HCT116 (cell line): ENCODE measurements at regions not wholly inside any gene's neighbourhood (a gene's known extent, or its start where the extent isn't known, plus 50 kb on each side); places are given as distances from the start of the nearest gene placed in this dataset.

ENCODE experiments used
- ATAC-seq: fragments of 200-7000 bp; cut with Tn5 transposase; 2 replicates; pipeline ENCODE4 v1.9.1; 2020; ENCODE audit warnings: mild to moderate bottlenecking, moderate library complexity
- BruUV-seq: library from RNA; stranded (reverse); fragments of 400-500 nt; replicated peaks from 2 replicates; lab custom pipeline; 2021; lab: Mats Ljungman, UMichigan
- CTCF ChIA-PET: fragments of 300-600 bp; sonication (Branson Sonifier 250); formaldehyde crosslinking; loops from one replicate; lab custom pipeline; 2021; ENCODE audit warnings: antibody characterized with exemption; lab: Charles Lee
- POLR2A ChIA-PET: fragments of 300-600, 350-600 bp; sonication (Branson Sonifier 250); formaldehyde crosslinking; loops from one replicate; lab custom pipeline; 2021; ENCODE audit warnings: antibody characterized with exemption; lab: Charles Lee
- RAD21 ChIA-PET, 2 experiments: fragments of 300-600 bp; sonication (Branson Sonifier 250); formaldehyde crosslinking; loops; one replicate each; lab custom pipeline; 2023; ENCODE audit warnings: low total read pairs in 2 of 2; ENCODE audit not compliant: uncharacterized antibody in 2 of 2, unreplicated experiment in 2 of 2, low non-redundant PET in 1 of 2; lab: Charles Lee
- DNase-seq: peaks from one replicate; pipeline ENCODE4 v3.0.0-alpha.2; 2010; ENCODE audit warnings: low read depth, low spot score
- H2AFZ ChIP-seq: fragments of 200-600 bp; shearing (Covaris generic), sonication (generic); 2 replicates; pipeline ENCODE4 v1.6.1; 2017; ENCODE audit warnings: low read depth, mixed run types, mixed read lengths, antibody characterized with exemption, low read length; ENCODE audit not compliant: poor library complexity, severe bottlenecking
- H3K27ac ChIP-seq: 2 replicates; pipeline ENCODE4 v1.5.1; 2012; ENCODE audit warnings: low read depth, low read length
- H3K27me3 ChIP-seq: fragments of 200-600 bp; sonication (generic); 2 replicates; pipeline ENCODE4 v1.6.1; 2016; ENCODE audit warnings: mixed run types, low read length, mixed read lengths; ENCODE audit not compliant: insufficient read depth
- H3K36me3 ChIP-seq, 2 experiments: fragments of 200-500 bp in 1 of 2; fragments of 200-600 bp in 1 of 2; sonication (Bioruptor generic) in 1 of 2; sonication (generic) in 1 of 2; 2 replicates each; pipeline versions ENCODE4 v1.5.1 to v1.6.1; 2014 to 2016; ENCODE audit warnings: low read length in 2 of 2, inconsistent platforms in 1 of 2, mixed read lengths in 1 of 2, mixed run types in 1 of 2; ENCODE audit not compliant: insufficient read depth in 2 of 2, control insufficient read depth in 1 of 2
- H3K4me1 ChIP-seq, 2 experiments: fragments of 200-600 bp in 1 of 2; sonication (generic) in 1 of 2; 2 replicates each; pipeline versions ENCODE4 v1.5.1 to v1.6.1; 2012 to 2017; ENCODE audit warnings: low read length in 2 of 2, inconsistent platforms in 1 of 2, mild to moderate bottlenecking in 1 of 2, mixed read lengths in 1 of 2, mixed run types in 1 of 2, moderate library complexity in 1 of 2; ENCODE audit not compliant: insufficient read depth in 2 of 2, control insufficient read depth in 1 of 2
- H3K4me2 ChIP-seq: fragments of 200-600 bp; sonication (generic); 2 replicates; pipeline ENCODE4 v1.6.1; 2017; ENCODE audit warnings: mixed run types, low read length, mixed read lengths
- H3K4me3 ChIP-seq, 2 experiments: fragments of 200-600 bp in 1 of 2; sonication (generic) in 1 of 2; replicated peaks in 1 of 2; 2 replicates each; pipeline ENCODE4 v1.5.1; 2011 to 2016; ENCODE audit warnings: low read length in 2 of 2, control low read depth in 1 of 2, low read depth in 1 of 2, mild to moderate bottlenecking in 1 of 2, mixed read lengths in 1 of 2, mixed run types in 1 of 2
- H3K79me2 ChIP-seq: fragments of 200-600 bp; sonication (generic); 2 replicates; pipeline ENCODE4 v1.6.1; 2017; ENCODE audit warnings: mild to moderate bottlenecking, mixed run types, low read length, moderate library complexity, mixed read lengths; ENCODE audit not compliant: insufficient read depth
- H3K9ac ChIP-seq: fragments of 200-600 bp; sonication (generic); 2 replicates; pipeline ENCODE4 v1.6.1; 2016; ENCODE audit warnings: low read length, mixed read lengths
- H3K9me2 ChIP-seq: fragments of 200-600 bp; sonication (generic), shearing (Covaris generic); 2 replicates; pipeline ENCODE4 v1.6.1; 2017; ENCODE audit warnings: mixed run types, mild to moderate bottlenecking, moderate library complexity; ENCODE audit not compliant: insufficient read depth
- H3K9me3 ChIP-seq, 2 experiments: fragments of 200-500 bp in 1 of 2; fragments of 200-600 bp in 1 of 2; sonication (Bioruptor generic) in 1 of 2; sonication (generic) in 1 of 2; 2 replicates each; pipeline ENCODE4 v1.6.1; 2014 to 2017; ENCODE audit warnings: low read length in 2 of 2, mixed read lengths in 2 of 2, inconsistent platforms in 1 of 2, low read depth in 1 of 2, mild to moderate bottlenecking in 1 of 2, mixed run types in 1 of 2, moderate library complexity in 1 of 2; ENCODE audit not compliant: control insufficient read depth in 1 of 2, insufficient read depth in 1 of 2
- H4K20me1 ChIP-seq: fragments of 200-600 bp; sonication (generic), shearing (Covaris generic); 2 replicates; pipeline ENCODE4 v1.6.1; 2017; ENCODE audit warnings: mixed run types, mild to moderate bottlenecking, moderate library complexity; ENCODE audit not compliant: insufficient read depth
- ATF3 ChIP-seq: IDR thresholded peaks from 2 replicates; pipeline ENCODE4 v1.6.1; 2012
- CBX3 ChIP-seq: IDR thresholded peaks from 2 replicates; pipeline ENCODE4 v1.6.1; 2012; ENCODE audit warnings: low read depth
- ELF1 ChIP-seq: IDR thresholded peaks from 2 replicates; pipeline ENCODE4 v1.6.1; 2012; ENCODE audit warnings: low read depth, borderline replicate concordance
- REST ChIP-seq: IDR thresholded peaks from 2 replicates; pipeline ENCODE4 v1.6.1; 2012; ENCODE audit warnings: low read depth
- SP1 ChIP-seq: IDR thresholded peaks from 2 replicates; pipeline ENCODE4 v1.6.1; 2012; ENCODE audit warnings: low read depth
- TCF7L2 ChIP-seq: IDR thresholded peaks from 2 replicates; pipeline ENCODE4 v1.7.0; 2011; ENCODE audit warnings: borderline replicate concordance, inconsistent platforms; ENCODE audit not compliant: insufficient read depth, insufficient read length; ENCODE audit errors: extremely low read depth
- ZBTB33 ChIP-seq: IDR thresholded peaks from 2 replicates; pipeline ENCODE4 v1.6.1; 2011; ENCODE audit warnings: mild to moderate bottlenecking, low read length, moderate library complexity; ENCODE audit not compliant: insufficient replicate concordance; ENCODE audit errors: extremely low read depth
- ZFX ChIP-seq: fragments of 450-650 bp; IDR thresholded peaks from 2 replicates; pipeline ENCODE4 v1.6.1; 2017
- ZNF274 ChIP-seq: fragments of 200-500 bp; sonication (Bioruptor generic); IDR thresholded peaks from 2 replicates; pipeline ENCODE4 v1.6.1; 2014; ENCODE audit warnings: mild to moderate bottlenecking, low read depth, low read length, inconsistent platforms
- intact Hi-C: fragments of 100-400 bp; cut with micrococcal nuclease; formaldehyde crosslinking; loops from 2 replicates; pipeline ENCODE4 v1.10.0; 2022

GRCh38 chr7:35552691-35553090, 142.2 kb downstream of the HERPUD2 start:
- no peaks in the 10 kb centered on the region for H3K9me2 ChIP-seq
- no peaks in the 10 kb centered on the region for H3K79me2 ChIP-seq
- H3K9ac ChIP-seq = no peak overlapping the region
- no peak for DNase-seq
- H3K36me3 ChIP-seq = no peaks in the 10 kb centered on the region
- no peak overlapping the region for H2AFZ ChIP-seq
- H4K20me1 ChIP-seq = no peaks in the 10 kb centered on the region
- intact Hi-C loops = no loop called here
- H3K9me3 ChIP-seq = no peaks in the 10 kb centered on the region
- no peak for ATAC-seq
- BruUV-seq = no TSS peak
- TF ChIP-seq SP1 (no peak), ZFX (no peak), ZNF274 (no peak), ATF3 (no peak), REST (no peak), CBX3 (no peak), TCF7L2 (no peak), ELF1 (no peak), ZBTB33 (no peak)
- no peaks in the 10 kb centered on the region for H3K4me1 ChIP-seq
- CTCF ChIA-PET = no interaction called here
- POLR2A ChIA-PET = no interaction called here
- no peak overlapping the region for H3K27ac ChIP-seq
- RAD21 ChIA-PET = no interaction called here
- no peaks in the 10 kb centered on the region for H3K27me3 ChIP-seq
- H3K4me2 ChIP-seq = no peak overlapping the region
- no peak overlapping the region for H3K4me3 ChIP-seq
